NCI-H187 treated with DMSO at 0.1 percent for 48 hours (cell line): ENCODE measurements at regions not wholly inside any gene's neighbourhood (a gene's known extent, or its start where the extent isn't known, plus 50 kb on each side); places are given as distances from the start of the nearest gene placed in this dataset.
"Not testable (repeated sequence)": the region's sequence is repeated elsewhere in the genome, so short reads cannot be mapped to it uniquely, and the experiment has no call there.

ENCODE experiments used
- DNase-seq: peaks from one replicate; lab custom pipeline; 2025; lab: John Stamatoyannopoulos, UW

GRCh38 chr2:163951312-163951711 is 215.5 kb upstream of the FIGN start:
- no peak for DNase-seq

- DNase-seq, result no peak
Measured at GRCh38 chr2:163949693-163950092, 213.9 kb upstream of the FIGN start.

GRCh38 chr2:163944347-163944737 is 208.5 kb upstream of the FIGN start:
- no peak for DNase-seq

GRCh38 chr2:163943403-163944346 is 207.9 kb upstream of the FIGN start:
- DNase-seq, result no peak

- DNase-seq, result peak; percentile 56
Measured at GRCh38 chr2:163934131-163934530, 198.3 kb upstream of the FIGN start.

- no peak for DNase-seq
Measured at GRCh38 chr2:163919717-163920116, 183.9 kb upstream of the FIGN start.

- not testable (repeated sequence) for DNase-seq
Measured at GRCh38 chr2:163914486-163914885, 178.7 kb upstream of the FIGN start.

- not testable (repeated sequence) for DNase-seq
Measured at GRCh38 chr2:163913532-163913944, 177.7 kb upstream of the FIGN start.

- no peak for DNase-seq
Measured at GRCh38 chr2:163909411-163910080, 173.7 kb upstream of the FIGN start.

- DNase-seq, result no peak
Measured at GRCh38 chr2:163906410-163906809, 170.6 kb upstream of the FIGN start.

- DNase-seq, result no peak
Measured at GRCh38 chr2:163897799-163898198, 162.0 kb upstream of the FIGN start.

- not testable (repeated sequence) for DNase-seq
Measured at GRCh38 chr2:163893444-163893843, 157.6 kb upstream of the FIGN start.

GRCh38 chr2:163888591-163888990 is 152.8 kb upstream of the FIGN start:
- no peak for DNase-seq

- DNase-seq, result no peak
Measured at GRCh38 chr2:163887182-163887581, 151.4 kb upstream of the FIGN start.

GRCh38 chr2:163884416-163884815 is 148.6 kb upstream of the FIGN start:
- DNase-seq, result no peak

- DNase-seq, result no peak
Measured at GRCh38 chr2:163878718-163879117, 142.9 kb upstream of the FIGN start.

GRCh38 chr2:163877316-163877715 is 141.5 kb upstream of the FIGN start:
- DNase-seq, result no peak

- no peak for DNase-seq
Measured at GRCh38 chr2:163863073-163863472, 127.3 kb upstream of the FIGN start.

GRCh38 chr2:163859951-163860350 is 124.1 kb upstream of the FIGN start:
- DNase-seq, result no peak

- DNase-seq, result no peak
Measured at GRCh38 chr2:163856941-163857340, 121.1 kb upstream of the FIGN start.

- no peak for DNase-seq
Measured at GRCh38 chr2:163852616-163853015, 116.8 kb upstream of the FIGN start.

- no peak for DNase-seq
Measured at GRCh38 chr2:163849756-163850435, 114.1 kb upstream of the FIGN start.

GRCh38 chr2:163838890-163839289 is 103.1 kb upstream of the FIGN start:
- no peak for DNase-seq
